Thoracic aorta (tissue), 2 donors: ENCODE measurements at regions not wholly inside any gene's neighbourhood (a gene's known extent, or its start where the extent isn't known, plus 50 kb on each side); places are given as distances from the start of the nearest gene placed in this dataset.

Experiments
- ATAC-seq: fragments of 150-250 bp; one replicate; pipeline ENCODE4 v1.8.0; 2017; ENCODE audit warnings: low read depth; ENCODE audit not compliant: insufficient number of reproducible peaks, low FRiP score
- DNase-seq: peaks from one replicate; pipeline ENCODE4 v3.0.0-alpha.2; 2020; ENCODE audit warnings: low spot score
- H3K27ac ChIP-seq, 2 donors: fragments of 200-600 bp; sonication (generic); 1 replicate in 1 of 2; 2 replicates in 1 of 2; pipeline ENCODE4 v1.5.1; 2016; ENCODE audit warnings: mild to moderate bottlenecking in 2 of 2, moderate library complexity in 2 of 2
- H3K27me3 ChIP-seq: fragments of 200-600 bp; sonication (generic); replicated peaks from 2 replicates; pipeline ENCODE4 v1.6.0; 2016; ENCODE audit warnings: mild to moderate bottlenecking; ENCODE audit not compliant: insufficient read depth
- H3K36me3 ChIP-seq: fragments of 200-600 bp; sonication (generic); one replicate; pipeline ENCODE4 v1.5.1; 2016
- H3K4me1 ChIP-seq, 2 donors: fragments of 200-600 bp; sonication (generic); 1 replicate in 1 of 2; 2 replicates in 1 of 2; pipeline versions ENCODE4 v1.5.1 to v1.6.0; 2016; ENCODE audit warnings: low read depth in 2 of 2, mild to moderate bottlenecking in 1 of 2; ENCODE audit not compliant: control insufficient read depth in 1 of 2
- H3K4me3 ChIP-seq: fragments of 200-600 bp; sonication (generic); 2 replicates; pipeline ENCODE4 v1.5.1; 2016; ENCODE audit warnings: mild to moderate bottlenecking
- H3K9me3 ChIP-seq: fragments of 200-600 bp; sonication (generic); 2 replicates; pipeline ENCODE4 v1.5.1; 2016
- TF ChIP-seq, protein P1 (sequence below): fragments of 200-600 bp; sonication (generic); IDR thresholded peaks from one replicate; pipeline ENCODE4 v1.5.1; 2019; ENCODE audit warnings: antibody characterized with exemption

DNA sequence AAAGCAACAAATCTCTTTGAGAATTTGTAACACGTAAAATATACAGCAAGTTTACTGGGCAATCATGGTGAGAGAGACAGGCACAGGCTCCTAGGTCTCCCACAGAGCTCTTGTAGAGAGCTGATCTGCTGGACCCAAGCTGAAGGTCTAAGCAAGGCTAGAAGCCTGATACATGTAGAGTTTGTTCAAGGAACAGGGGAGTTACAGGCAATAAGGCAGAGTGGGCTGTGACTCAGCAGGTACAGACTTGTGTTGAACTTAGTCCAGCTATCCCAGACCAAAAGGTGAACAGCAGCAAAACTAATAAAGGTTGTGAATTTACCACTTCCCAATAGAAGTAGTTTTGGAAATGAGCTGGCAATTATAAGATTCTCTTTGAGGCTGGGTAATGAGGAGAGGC, 273.6 kb downstream of the GRIN2B start:
- TF ChIP-seq, protein P1, sequence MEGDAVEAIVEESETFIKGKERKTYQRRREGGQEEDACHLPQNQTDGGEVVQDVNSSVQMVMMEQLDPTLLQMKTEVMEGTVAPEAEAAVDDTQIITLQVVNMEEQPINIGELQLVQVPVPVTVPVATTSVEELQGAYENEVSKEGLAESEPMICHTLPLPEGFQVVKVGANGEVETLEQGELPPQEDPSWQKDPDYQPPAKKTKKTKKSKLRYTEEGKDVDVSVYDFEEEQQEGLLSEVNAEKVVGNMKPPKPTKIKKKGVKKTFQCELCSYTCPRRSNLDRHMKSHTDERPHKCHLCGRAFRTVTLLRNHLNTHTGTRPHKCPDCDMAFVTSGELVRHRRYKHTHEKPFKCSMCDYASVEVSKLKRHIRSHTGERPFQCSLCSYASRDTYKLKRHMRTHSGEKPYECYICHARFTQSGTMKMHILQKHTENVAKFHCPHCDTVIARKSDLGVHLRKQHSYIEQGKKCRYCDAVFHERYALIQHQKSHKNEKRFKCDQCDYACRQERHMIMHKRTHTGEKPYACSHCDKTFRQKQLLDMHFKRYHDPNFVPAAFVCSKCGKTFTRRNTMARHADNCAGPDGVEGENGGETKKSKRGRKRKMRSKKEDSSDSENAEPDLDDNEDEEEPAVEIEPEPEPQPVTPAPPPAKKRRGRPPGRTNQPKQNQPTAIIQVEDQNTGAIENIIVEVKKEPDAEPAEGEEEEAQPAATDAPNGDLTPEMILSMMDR = no peak
- Histone ChIP-seq H3K27ac (no peak overlapping the region), H3K4me3 (no peak overlapping the region), H3K36me3 (no peaks in the 10 kb centered on the region), H3K27me3 (no peaks in the 10 kb centered on the region), H3K9me3 (no peaks in the 10 kb centered on the region), H3K4me1 (no peaks in the 10 kb centered on the region)
- no peak for ATAC-seq
- no peak for DNase-seq

DNA sequence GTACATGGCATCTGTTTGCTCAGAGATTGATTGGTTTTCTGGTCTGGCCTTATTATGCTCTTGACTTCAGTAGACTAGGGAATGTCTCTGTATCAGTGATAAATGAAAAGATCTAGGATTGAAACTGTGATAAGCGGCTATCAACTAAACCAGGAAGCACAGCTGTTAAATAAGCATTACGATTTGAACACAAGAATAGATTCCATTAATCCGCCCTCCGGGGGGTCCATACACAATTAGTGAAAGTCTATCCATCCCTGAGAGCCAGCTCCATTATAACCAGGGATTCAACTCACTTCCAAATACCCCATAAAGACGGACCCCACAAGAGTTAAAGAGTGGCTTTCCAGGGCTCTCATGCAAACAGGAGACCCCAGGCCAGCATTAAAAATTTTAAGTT, 279.0 kb downstream of the GRIN2B start:
- ATAC-seq = no peak
- no peaks in the 10 kb centered on the region for H3K4me1 ChIP-seq

DNA sequence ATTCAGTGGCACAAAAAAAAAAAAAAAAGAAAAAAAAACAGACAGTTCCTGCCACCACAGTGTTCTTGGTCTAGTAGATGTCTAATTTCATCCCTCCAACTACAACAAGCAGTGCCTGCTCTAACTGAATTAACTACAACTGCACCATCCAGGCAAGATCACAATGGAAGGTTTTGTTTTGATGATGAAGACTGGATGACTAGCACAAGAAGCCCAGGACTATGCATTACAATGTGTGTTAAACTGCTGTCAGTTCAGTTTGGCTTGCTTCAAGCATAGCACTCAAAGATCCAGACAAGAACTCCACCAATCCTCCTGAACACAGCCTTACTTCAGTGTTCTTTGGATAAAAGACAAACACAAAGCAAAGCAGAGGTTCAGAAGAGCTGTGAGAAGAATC, 279.9 kb downstream of the GRIN2B start:
- Histone ChIP-seq H3K4me1 (no peaks in the 10 kb centered on the region), H3K4me3 (no peak overlapping the region), H3K9me3 (no peaks in the 10 kb centered on the region), H3K36me3 (no peaks in the 10 kb centered on the region), H3K27me3 (no peaks in the 10 kb centered on the region), H3K27ac (no peak overlapping the region)
- DNase-seq (no peak), ATAC-seq (no peak)
- TF ChIP-seq, protein P1 = no peak

More for the DNA sequence above, 279.0 kb downstream of the GRIN2B start:
- H3K9me3 ChIP-seq = no peaks in the 10 kb centered on the region
- DNase-seq = no peak
- TF ChIP-seq, protein P1 = no peak
- H3K36me3 ChIP-seq = no peaks in the 10 kb centered on the region
- H3K27me3 ChIP-seq = no peaks in the 10 kb centered on the region
- H3K4me3 ChIP-seq = no peak overlapping the region
- H3K27ac ChIP-seq = no peak overlapping the region

DNA sequence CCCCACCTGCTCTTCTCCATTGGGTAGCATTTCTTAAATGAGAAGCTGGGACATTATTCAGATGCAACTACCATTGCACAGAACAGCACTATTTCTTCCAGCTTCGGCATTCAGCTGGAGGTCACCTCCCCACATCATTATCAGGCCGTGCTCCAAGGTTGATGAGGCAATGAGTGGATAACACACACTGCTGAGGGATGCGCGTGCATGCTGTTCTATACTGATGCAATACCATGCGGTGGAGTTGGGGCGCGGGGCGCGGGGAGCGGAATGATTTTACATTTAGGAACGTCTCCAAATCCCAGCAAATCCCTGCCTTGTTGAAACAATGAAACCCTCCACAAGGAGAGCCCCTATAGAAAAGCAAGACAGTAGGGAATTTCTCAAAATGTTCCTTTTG, 283.4 kb downstream of the GRIN2B start:
- ATAC-seq = no peak
- no peaks in the 10 kb centered on the region for H3K27me3 ChIP-seq
- no peaks in the 10 kb centered on the region for H3K4me1 ChIP-seq
- no peak overlapping the region for H3K4me3 ChIP-seq
- H3K9me3 ChIP-seq = no peaks in the 10 kb centered on the region
- TF ChIP-seq, protein P1 = no peak
- H3K27ac ChIP-seq = no peak overlapping the region
- no peaks in the 10 kb centered on the region for H3K36me3 ChIP-seq
- no peak for DNase-seq

GRCh38 chr12:13695781-13696180, 285.6 kb downstream of the GRIN2B start:
- DNase-seq = no peak
- Histone ChIP-seq H3K36me3 (no peaks in the 10 kb centered on the region), H3K4me3 (no peak overlapping the region), H3K4me1 (no peaks in the 10 kb centered on the region), H3K27ac (no peak overlapping the region), H3K9me3 (no peaks in the 10 kb centered on the region), H3K27me3 (no peaks in the 10 kb centered on the region)
- TF ChIP-seq, protein P1 = no peak
- ATAC-seq = no peak
